Neural cell (in vitro differentiated cells): ENCODE measurements at regions not wholly inside any gene's neighbourhood (a gene's known extent, or its start where the extent isn't known, plus 50 kb on each side); places are given as distances from the start of the nearest gene placed in this dataset.

Experiments used
- H2AFZ ChIP-seq: fragments of 200-600, 300-800 bp; sonication (generic), shearing (Covaris generic); 2 replicates; pipeline ENCODE4 v1.6.0; 2014; ENCODE audit warnings: low read depth, mild to moderate bottlenecking, antibody characterized with exemption, low read length, moderate library complexity
- H3F3A ChIP-seq: fragments of 200-600 bp; shearing (Covaris generic); 2 replicates; pipeline ENCODE4 v1.6.1; 2016; ENCODE audit warnings: mild to moderate bottlenecking, moderate library complexity, mixed read lengths, antibody characterized with exemption, low read length; ENCODE audit not compliant: insufficient read depth, poor library complexity, severe bottlenecking
- H3K27ac ChIP-seq: fragments of 200-600, 300-800 bp; sonication (generic), shearing (Covaris generic); 2 replicates; pipeline ENCODE4 v1.5.1; 2014; ENCODE audit warnings: mild to moderate bottlenecking, low read length, moderate library complexity
- H3K27me3 ChIP-seq: fragments of 300-800, 200-600 bp; sonication (generic), shearing (Covaris generic); 2 replicates; pipeline ENCODE4 v1.6.0; 2014; ENCODE audit warnings: mild to moderate bottlenecking, low read depth, low read length, moderate library complexity; ENCODE audit not compliant: insufficient read depth
- H3K36me3 ChIP-seq: fragments of 300-800, 200-600 bp; sonication (generic), shearing (Covaris generic); 2 replicates; pipeline ENCODE4 v1.5.1; 2014; ENCODE audit warnings: mild to moderate bottlenecking, antibody characterized with exemption, low read length, moderate library complexity; ENCODE audit not compliant: insufficient read depth
- H3K4me2 ChIP-seq: fragments of 300-800, 200-600 bp; sonication (generic), shearing (Covaris generic); 2 replicates; pipeline ENCODE4 v1.6.0; 2014; ENCODE audit warnings: mild to moderate bottlenecking, low read length
- H3K4me3 ChIP-seq: fragments of 300-800, 200-600 bp; sonication (generic), shearing (Covaris generic); 2 replicates; pipeline ENCODE4 v1.5.1; 2014; ENCODE audit warnings: mild to moderate bottlenecking, low read length, moderate library complexity
- H3K79me2 ChIP-seq: fragments of 200-600 bp; shearing (Covaris generic); replicated peaks from 2 replicates; pipeline ENCODE4 v1.6.0; 2014; ENCODE audit warnings: mild to moderate bottlenecking, low read length, moderate library complexity; ENCODE audit not compliant: insufficient read depth
- H3K9ac ChIP-seq: fragments of 300-800, 200-600 bp; sonication (generic), shearing (Covaris generic); 2 replicates; pipeline ENCODE4 v1.6.1; 2016; ENCODE audit warnings: mild to moderate bottlenecking, low read length, mixed read lengths
- H3K9me2 ChIP-seq: fragments of 200-600 bp; shearing (Covaris generic); 2 replicates; pipeline ENCODE4 v1.6.1; 2016; ENCODE audit warnings: mild to moderate bottlenecking, low read length, mixed read lengths; ENCODE audit not compliant: insufficient read depth
- H3K9me3 ChIP-seq: fragments of 200-600, 300-800 bp; sonication (generic), shearing (Covaris generic); 2 replicates; pipeline ENCODE4 v1.6.1; 2016; ENCODE audit warnings: mild to moderate bottlenecking, mixed run types, low read length, moderate library complexity, mixed read lengths
- H4K20me1 ChIP-seq: fragments of 200-600 bp; shearing (Covaris generic); 2 replicates; pipeline ENCODE4 v1.6.1; 2016; ENCODE audit warnings: mild to moderate bottlenecking, mixed run types; ENCODE audit not compliant: insufficient read depth
- CTCF ChIP-seq: fragments of 450-650 bp; IDR thresholded peaks from 2 replicates; pipeline ENCODE4 v1.5.1; 2014; ENCODE audit warnings: antibody characterized with exemption, mild to moderate bottlenecking, moderate library complexity; ENCODE audit not compliant: poor library complexity, severe bottlenecking
- EP300 ChIP-seq: fragments of 450-650 bp; conservative IDR thresholded peaks from 2 replicates; pipeline ENCODE4 v1.6.1; 2014; ENCODE audit warnings: antibody characterized with exemption, mild to moderate bottlenecking, moderate library complexity; ENCODE audit not compliant: poor library complexity, severe bottlenecking
- EZH2 ChIP-seq: fragments of 200-600, 300-800 bp; shearing (Covaris generic), sonication (generic); IDR thresholded peaks from 2 replicates; pipeline ENCODE4 v1.6.1; 2014; ENCODE audit warnings: antibody characterized with exemption, low read length, borderline replicate concordance, mild to moderate bottlenecking; ENCODE audit not compliant: insufficient read depth, poor library complexity, severe bottlenecking
- MXI1 ChIP-seq: fragments of 450-650 bp; conservative IDR thresholded peaks from 2 replicates; pipeline ENCODE4 v1.6.1; 2014; ENCODE audit warnings: antibody characterized with exemption, mild to moderate bottlenecking; ENCODE audit not compliant: poor library complexity, severe bottlenecking
- POLR2AphosphoS5 ChIP-seq: IDR thresholded peaks from 2 replicates; pipeline ENCODE4 v1.6.1; 2012
- RAD21 ChIP-seq: fragments of 450-650 bp; conservative IDR thresholded peaks from 2 replicates; pipeline ENCODE4 v1.6.1; 2014; ENCODE audit warnings: antibody characterized with exemption, mild to moderate bottlenecking, moderate library complexity
- SMC3 ChIP-seq: fragments of 450-650 bp; conservative IDR thresholded peaks from 2 replicates; pipeline ENCODE4 v1.6.1; 2014; ENCODE audit warnings: antibody characterized with exemption, mild to moderate bottlenecking, moderate library complexity; ENCODE audit not compliant: poor library complexity
- TAF1 ChIP-seq: IDR thresholded peaks from 2 replicates; pipeline ENCODE4 v1.6.1; 2012; ENCODE audit warnings: low read depth
- TF ChIP-seq, protein P1 (sequence below): IDR thresholded peaks from 2 replicates; pipeline ENCODE4 v1.6.1; 2012; ENCODE audit warnings: borderline replicate concordance

DNA sequence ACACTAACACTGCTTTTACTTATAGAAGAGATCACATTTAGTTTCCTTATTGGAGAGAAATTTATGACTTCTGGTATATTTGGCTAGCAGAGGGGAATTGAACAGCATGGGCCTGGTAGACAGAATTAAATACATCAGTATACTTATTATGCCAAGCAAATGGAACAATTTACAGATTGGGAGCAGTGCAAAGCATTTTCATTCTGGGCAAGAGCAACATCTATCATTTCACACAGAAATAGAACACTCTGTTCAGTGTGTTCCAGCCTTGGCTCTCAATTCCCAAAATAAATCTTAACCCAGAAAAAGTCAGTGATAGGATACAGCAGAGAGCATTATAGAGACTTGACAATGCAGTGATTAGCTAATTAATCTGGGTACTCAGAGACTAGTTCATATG, 604.0 kb upstream of the SLITRK6 start:
- no peak overlapping the region for H3K4me3 ChIP-seq
- no peaks in the 10 kb centered on the region for H3K9me2 ChIP-seq
- no peak overlapping the region for H2AFZ ChIP-seq
- H3F3A ChIP-seq = no peaks in the 10 kb centered on the region
- H3K9ac ChIP-seq = no peak overlapping the region
- TF ChIP-seq RAD21 (no peak), POLR2AphosphoS5 (no peak), EP300 (no peak), MXI1 (no peak), TAF1 (no peak), CTCF (no peak), EZH2 (no peak), SMC3 (no peak)
- TF ChIP-seq, protein P1, sequence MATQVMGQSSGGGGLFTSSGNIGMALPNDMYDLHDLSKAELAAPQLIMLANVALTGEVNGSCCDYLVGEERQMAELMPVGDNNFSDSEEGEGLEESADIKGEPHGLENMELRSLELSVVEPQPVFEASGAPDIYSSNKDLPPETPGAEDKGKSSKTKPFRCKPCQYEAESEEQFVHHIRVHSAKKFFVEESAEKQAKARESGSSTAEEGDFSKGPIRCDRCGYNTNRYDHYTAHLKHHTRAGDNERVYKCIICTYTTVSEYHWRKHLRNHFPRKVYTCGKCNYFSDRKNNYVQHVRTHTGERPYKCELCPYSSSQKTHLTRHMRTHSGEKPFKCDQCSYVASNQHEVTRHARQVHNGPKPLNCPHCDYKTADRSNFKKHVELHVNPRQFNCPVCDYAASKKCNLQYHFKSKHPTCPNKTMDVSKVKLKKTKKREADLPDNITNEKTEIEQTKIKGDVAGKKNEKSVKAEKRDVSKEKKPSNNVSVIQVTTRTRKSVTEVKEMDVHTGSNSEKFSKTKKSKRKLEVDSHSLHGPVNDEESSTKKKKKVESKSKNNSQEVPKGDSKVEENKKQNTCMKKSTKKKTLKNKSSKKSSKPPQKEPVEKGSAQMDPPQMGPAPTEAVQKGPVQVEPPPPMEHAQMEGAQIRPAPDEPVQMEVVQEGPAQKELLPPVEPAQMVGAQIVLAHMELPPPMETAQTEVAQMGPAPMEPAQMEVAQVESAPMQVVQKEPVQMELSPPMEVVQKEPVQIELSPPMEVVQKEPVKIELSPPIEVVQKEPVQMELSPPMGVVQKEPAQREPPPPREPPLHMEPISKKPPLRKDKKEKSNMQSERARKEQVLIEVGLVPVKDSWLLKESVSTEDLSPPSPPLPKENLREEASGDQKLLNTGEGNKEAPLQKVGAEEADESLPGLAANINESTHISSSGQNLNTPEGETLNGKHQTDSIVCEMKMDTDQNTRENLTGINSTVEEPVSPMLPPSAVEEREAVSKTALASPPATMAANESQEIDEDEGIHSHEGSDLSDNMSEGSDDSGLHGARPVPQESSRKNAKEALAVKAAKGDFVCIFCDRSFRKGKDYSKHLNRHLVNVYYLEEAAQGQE = no peak
- H3K27me3 ChIP-seq = peaks cover 6% of the 10 kb centered on the region
- no peaks in the 10 kb centered on the region for H3K36me3 ChIP-seq
- no peaks in the 10 kb centered on the region for H4K20me1 ChIP-seq
- no peaks in the 10 kb centered on the region for H3K79me2 ChIP-seq
- no peaks in the 10 kb centered on the region for H3K9me3 ChIP-seq
- H3K27ac ChIP-seq = no peak overlapping the region
- H3K4me2 ChIP-seq = no peak overlapping the region

- Histone ChIP-seq H3K4me3 (no peak overlapping the region), H3F3A (no peaks in the 10 kb centered on the region), H3K79me2 (no peaks in the 10 kb centered on the region), H3K36me3 (no peaks in the 10 kb centered on the region), H3K9me2 (no peaks in the 10 kb centered on the region), H3K27ac (no peak overlapping the region), H3K4me2 (no peak overlapping the region), H2AFZ (no peak overlapping the region), H3K9ac (no peak overlapping the region), H4K20me1 (no peaks in the 10 kb centered on the region), H3K27me3 (no peaks in the 10 kb centered on the region), H3K9me3 (no peaks in the 10 kb centered on the region)
- TF ChIP-seq SMC3 (no peak), TAF1 (no peak), MXI1 (no peak), RAD21 (no peak), CTCF (no peak), EZH2 (no peak), POLR2AphosphoS5 (no peak), EP300 (no peak)
- TF ChIP-seq, protein P1 = no peak
Observed at GRCh38 chr13:86409466-86410241, 610.4 kb upstream of the SLITRK6 start.
